Natural killer cell treated with Interleukin-12 subunit alpha and Interleukin-12 subunit beta and Interleukin-15 and Interleukin-18, amount 100 ng/mL, for 72 hours (primary cell): ENCODE measurements at regions not wholly inside any gene's neighbourhood (a gene's known extent, or its start where the extent isn't known, plus 50 kb on each side); places are given as distances from the start of the nearest gene placed in this dataset.

Experiments
- ATAC-seq, 2 donors: fragments of 150-1000 bp; cut with Tn5 transposase in 1 of 2; sonication (Bioruptor Pico), chemical (Tn5 transposase) in 1 of 2; 2 replicates each; pipeline ENCODE4 v1.10.0; 2021
- DNase-seq: peaks from one replicate; pipeline ENCODE4 v3.0.0; 2022; ENCODE audit warnings: low spot score
- H3K27ac Mint-ChIP-seq, 2 donors: 1 replicate in 1 of 2; 2 replicates in 1 of 2; pipeline ENCODE4 v1.8.0; 2022; ENCODE audit warnings: mixed read lengths in 2 of 2, mild to moderate bottlenecking in 1 of 2, moderate library complexity in 1 of 2
- H3K27me3 Mint-ChIP-seq, 2 donors: 1 replicate in 1 of 2; 2 replicates in 1 of 2; pipeline ENCODE4 v1.8.0; 2022; ENCODE audit warnings: mixed read lengths in 2 of 2
- H3K36me3 Mint-ChIP-seq: one replicate; pipeline ENCODE4 v1.8.0; 2022; ENCODE audit warnings: mixed read lengths
- H3K4me1 Mint-ChIP-seq, 2 donors: 1 replicate in 1 of 2; 2 replicates in 1 of 2; pipeline ENCODE4 v1.8.0; 2022; ENCODE audit warnings: low read depth in 2 of 2, mixed read lengths in 2 of 2, mild to moderate bottlenecking in 1 of 2
- H3K4me3 Mint-ChIP-seq: one replicate; pipeline ENCODE4 v1.8.0; 2022; ENCODE audit warnings: mixed read lengths
- H3K9me3 Mint-ChIP-seq: 2 replicates; pipeline ENCODE4 v1.8.0; 2022; ENCODE audit warnings: mixed read lengths

DNA sequence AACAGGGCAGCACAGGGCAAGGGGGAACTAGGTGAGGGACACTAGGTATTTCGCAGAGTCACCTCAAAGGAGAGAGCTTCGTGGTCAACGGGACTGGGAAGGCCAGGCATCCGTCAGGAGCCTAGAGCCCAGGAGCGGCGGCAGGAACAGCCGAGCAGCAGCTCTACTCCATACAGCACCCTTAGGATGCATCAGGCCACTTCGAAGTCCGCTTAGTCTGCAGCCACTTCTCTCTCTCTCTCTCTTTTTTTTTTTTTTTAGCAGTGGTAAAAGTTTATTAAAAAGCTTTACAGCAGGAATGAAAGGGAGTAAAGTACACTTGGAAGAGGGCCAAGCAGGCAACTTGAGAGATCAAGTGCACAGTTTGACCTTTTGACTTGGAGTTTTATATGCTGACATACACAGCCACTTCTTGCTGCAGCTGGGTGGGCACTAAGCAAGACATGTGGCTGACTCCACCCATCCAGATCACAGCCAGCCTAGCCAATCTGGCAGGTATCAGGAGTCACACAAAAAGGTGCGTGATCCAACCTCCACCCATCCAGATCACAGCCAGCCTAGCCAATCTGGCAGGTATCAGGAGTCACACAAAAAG lies 209.7 kb upstream of the RADX start:
- Mint-ChIP-seq H3K27me3 (peaks cover 0 to 8% of the 10 kb centered on the region in 2 donors), H3K4me1 (no peaks in the 10 kb centered on the region)

DNA sequence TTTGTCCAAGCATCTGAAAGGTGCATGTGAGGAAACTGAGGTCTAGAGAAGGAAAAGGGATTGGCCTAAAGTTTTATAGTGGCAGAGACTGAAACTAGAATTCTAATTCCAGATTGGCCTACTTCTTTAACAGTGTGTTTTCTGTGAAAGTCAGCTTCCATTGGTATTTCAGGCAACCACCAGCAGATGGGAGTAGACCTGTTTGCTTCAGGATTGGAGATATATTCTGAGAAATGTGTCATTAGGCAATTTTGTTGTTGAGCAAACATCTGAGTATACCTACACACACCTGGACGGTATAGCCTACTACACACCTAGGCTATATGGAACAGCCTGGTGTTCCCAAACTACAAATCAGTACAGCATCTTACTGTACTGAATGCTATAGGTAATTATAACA lies 207.3 kb upstream of the RADX start:
- Mint-ChIP-seq H3K4me3 (no peak overlapping the region), H3K27me3 (peaks cover 0 to 17% of the 10 kb centered on the region in 2 donors), H3K36me3 (no peaks in the 10 kb centered on the region), H3K4me1 (no peaks in the 10 kb centered on the region), H3K9me3 (no peaks in the 10 kb centered on the region), H3K27ac (no peak overlapping the region)
- DNase-seq (no peak), ATAC-seq (no peak)

More for the DNA sequence above, 209.7 kb upstream of the RADX start:
- no peaks in the 10 kb centered on the region for H3K36me3 Mint-ChIP-seq
- no peak overlapping the region for H3K4me3 Mint-ChIP-seq
- DNase-seq (no peak), ATAC-seq (no peak)
- no peak overlapping the region for H3K27ac Mint-ChIP-seq
- H3K9me3 Mint-ChIP-seq: no peaks in the 10 kb centered on the region

DNA sequence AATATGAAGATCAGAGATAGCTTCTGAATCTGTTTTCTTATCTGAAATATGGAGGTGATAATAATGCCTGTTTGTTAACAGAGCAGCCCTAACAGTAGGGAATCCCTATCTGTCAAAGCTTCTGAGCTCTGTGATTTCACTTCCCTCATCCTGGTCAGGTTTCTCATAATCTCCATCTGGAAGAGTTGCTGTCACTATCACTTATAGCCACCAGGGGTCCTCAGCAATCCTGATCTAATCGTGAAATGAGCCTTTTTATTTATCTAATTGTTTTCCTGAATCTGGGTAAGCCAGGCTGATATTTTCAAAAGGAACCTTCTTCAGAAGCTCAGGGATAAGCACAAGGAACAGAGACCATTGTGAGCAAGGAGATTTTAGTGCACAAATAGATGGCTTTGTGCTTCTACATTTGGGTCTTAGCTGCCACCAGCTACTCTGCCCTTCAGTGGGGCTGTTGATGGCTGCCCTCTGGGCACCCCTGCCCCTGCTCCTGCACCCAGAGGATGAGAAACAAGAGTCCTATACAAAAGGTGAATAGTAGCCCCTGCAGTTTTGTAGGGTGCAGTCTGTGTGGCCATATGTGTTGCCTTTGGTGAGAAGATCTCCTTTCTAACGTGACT lies 196.4 kb upstream of the RADX start:
- H3K27me3 Mint-ChIP-seq: peaks cover 4 to 9% of the 10 kb centered on the region in 2 donors
- DNase-seq (no peak), ATAC-seq (no peak)
- no peaks in the 10 kb centered on the region for H3K4me1 Mint-ChIP-seq
- no peaks in the 10 kb centered on the region for H3K36me3 Mint-ChIP-seq
- H3K4me3 Mint-ChIP-seq: no peak overlapping the region
- H3K27ac Mint-ChIP-seq: no peak overlapping the region
- H3K9me3 Mint-ChIP-seq: no peaks in the 10 kb centered on the region

DNA sequence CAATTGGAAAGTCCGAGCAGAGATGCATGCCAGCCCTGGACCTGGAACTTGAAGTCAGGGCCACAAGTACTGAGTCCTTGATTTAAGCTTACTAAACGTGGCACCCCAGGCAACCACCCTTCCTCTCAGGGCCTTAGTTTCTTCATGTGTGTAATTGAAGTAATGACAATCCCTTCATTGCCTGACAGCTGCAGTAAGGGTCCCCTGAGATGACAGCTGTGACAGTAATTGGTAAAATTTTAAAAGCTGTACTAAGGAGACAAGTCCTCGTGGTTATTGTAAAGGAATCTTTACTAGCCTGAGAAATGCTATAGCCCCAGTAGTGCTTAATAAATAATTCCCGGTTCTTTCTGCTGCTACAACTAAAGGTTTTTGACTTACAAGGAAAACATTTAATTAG lies 175.1 kb upstream of the RADX start:
- ATAC-seq: no peak
- Mint-ChIP-seq H3K4me3 (no peak overlapping the region), H3K9me3 (no peaks in the 10 kb centered on the region), H3K27ac (no peak overlapping the region), H3K36me3 (no peaks in the 10 kb centered on the region), H3K27me3 (peaks cover 8 to 15% of the 10 kb centered on the region in 2 donors), H3K4me1 (no peaks in the 10 kb centered on the region)
- DNase-seq: no peak

DNA sequence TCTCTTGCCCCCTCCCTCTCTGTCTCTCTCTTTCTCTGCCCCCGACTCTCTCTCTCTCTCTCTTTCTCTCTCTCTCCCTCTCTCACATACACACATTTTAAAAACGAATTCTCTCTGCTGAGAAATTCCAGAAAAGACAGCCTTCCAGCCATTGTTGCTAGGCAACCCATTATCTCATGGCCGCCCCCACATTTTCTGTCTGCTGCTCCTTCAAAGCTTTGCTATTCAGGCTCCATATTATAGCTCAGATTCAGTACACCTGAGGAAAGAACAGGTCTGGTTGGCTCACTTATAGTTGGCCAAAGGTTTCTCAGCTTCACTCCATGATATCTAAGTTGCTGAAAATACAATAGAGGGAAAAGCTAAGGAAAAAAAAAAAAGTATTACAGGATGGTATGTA lies 174.4 kb upstream of the RADX start:
- ATAC-seq: no peak

DNA sequence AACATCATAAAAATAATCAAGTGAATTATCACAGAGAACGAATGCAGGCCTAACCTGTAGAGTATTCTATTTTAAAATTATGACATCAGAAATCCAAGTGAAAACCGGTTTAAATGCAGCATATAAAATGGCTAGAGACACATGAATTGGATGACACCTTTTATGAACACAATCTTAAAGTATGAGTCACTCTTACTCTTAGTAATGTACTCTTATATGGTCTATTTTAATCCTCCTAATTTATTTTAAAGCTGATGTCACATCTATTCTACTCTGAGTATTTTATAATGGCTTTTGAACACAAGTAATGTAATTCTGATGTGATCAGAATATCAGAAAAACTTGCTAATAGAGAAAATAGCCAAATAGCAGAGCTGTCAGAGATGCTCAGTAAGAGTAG lies 161.4 kb upstream of the RADX start:
- DNase-seq (no peak), ATAC-seq (no peak)
- H3K36me3 Mint-ChIP-seq: no peaks in the 10 kb centered on the region
- no peak overlapping the region for H3K4me3 Mint-ChIP-seq
- peaks cover 0 to 9% of the 10 kb centered on the region in 2 donors for H3K27me3 Mint-ChIP-seq
- no peak overlapping the region for H3K27ac Mint-ChIP-seq
- no peaks in the 10 kb centered on the region for H3K4me1 Mint-ChIP-seq
- H3K9me3 Mint-ChIP-seq: peaks cover 2% of the 10 kb centered on the region

More for the DNA sequence above, 174.4 kb upstream of the RADX start:
- no peak overlapping the region for H3K4me3 Mint-ChIP-seq
- DNase-seq: no peak
- no peak overlapping the region for H3K27ac Mint-ChIP-seq
- peaks cover 8 to 11% of the 10 kb centered on the region in 2 donors for H3K27me3 Mint-ChIP-seq
- no peaks in the 10 kb centered on the region for H3K4me1 Mint-ChIP-seq
- no peaks in the 10 kb centered on the region for H3K9me3 Mint-ChIP-seq
- no peaks in the 10 kb centered on the region for H3K36me3 Mint-ChIP-seq

DNA sequence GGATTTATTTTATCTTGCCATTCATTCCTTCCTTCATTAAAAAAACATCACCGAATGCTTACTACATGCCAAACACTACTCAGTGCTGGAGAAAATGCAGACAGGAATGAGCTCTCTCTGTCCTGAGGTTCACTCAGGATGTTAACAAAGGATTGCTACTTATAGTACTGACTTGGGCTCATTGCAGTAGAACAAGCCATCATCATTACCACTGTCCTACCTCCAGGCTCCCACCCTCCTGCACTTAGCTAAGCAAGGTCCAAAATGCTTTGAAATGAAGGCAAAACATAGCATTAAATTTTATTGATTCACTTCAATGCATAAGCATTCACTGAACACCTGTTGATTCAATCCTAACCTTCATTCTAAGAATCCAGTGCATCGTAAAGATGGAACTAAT lies 159.8 kb upstream of the RADX start:
- Mint-ChIP-seq H3K9me3 (no peaks in the 10 kb centered on the region), H3K27me3 (peaks cover 0 to 4% of the 10 kb centered on the region in 2 donors), H3K4me1 (no peaks in the 10 kb centered on the region), H3K4me3 (no peak overlapping the region), H3K36me3 (no peaks in the 10 kb centered on the region), H3K27ac (no peak overlapping the region)
- no peak for ATAC-seq
- DNase-seq: no peak

DNA sequence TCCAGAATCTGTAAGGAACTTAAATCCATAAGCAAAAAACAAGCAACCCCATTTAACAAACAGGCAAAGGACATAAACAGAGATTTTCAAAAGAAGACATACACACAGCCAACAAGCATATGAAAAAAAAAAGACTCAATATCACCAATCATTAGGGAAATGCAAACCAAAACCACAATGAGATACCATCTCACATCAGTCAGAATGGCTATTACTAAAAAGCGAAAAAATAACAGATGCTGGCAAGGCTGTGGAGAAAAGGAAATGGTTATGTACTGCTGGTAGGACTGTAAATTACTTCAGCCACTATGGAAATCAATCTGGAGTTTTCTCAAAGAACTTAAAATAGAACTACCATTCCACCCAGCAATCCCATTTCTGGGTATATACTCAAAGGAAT lies 156.8 kb upstream of the RADX start:
- Mint-ChIP-seq H3K4me1 (no peaks in the 10 kb centered on the region), H3K9me3 (no peaks in the 10 kb centered on the region), H3K36me3 (no peaks in the 10 kb centered on the region), H3K27ac (no peak overlapping the region), H3K27me3 (peaks cover 0 to 12% of the 10 kb centered on the region in 2 donors), H3K4me3 (no peak overlapping the region)
- DNase-seq (no peak), ATAC-seq (no peak)

DNA sequence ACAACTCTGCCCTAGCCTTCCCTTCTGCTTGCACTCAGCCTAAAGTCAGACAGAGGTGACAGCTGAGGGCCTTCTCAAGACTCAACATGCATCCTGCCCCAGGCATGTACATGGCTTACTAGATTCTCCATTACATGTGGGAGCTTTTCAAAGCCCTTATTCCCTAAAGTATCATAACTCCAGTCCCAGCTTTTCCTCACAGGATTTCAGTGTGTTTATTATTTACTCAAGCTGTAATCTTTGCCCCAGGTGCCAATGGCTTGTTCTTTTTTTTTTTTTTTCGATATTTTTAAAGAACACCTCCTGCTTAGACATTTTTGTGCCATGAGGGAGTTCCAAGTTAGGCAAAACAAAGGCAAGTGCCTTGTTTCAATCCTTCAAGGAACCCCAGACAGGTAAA lies 154.0 kb upstream of the RADX start:
- ATAC-seq (no peak), DNase-seq (no peak)
- Mint-ChIP-seq H3K36me3 (no peaks in the 10 kb centered on the region), H3K27ac (no peak overlapping the region), H3K4me1 (no peaks in the 10 kb centered on the region), H3K9me3 (no peaks in the 10 kb centered on the region), H3K27me3 (peaks cover 0 to 12% of the 10 kb centered on the region in 2 donors), H3K4me3 (no peak overlapping the region)

DNA sequence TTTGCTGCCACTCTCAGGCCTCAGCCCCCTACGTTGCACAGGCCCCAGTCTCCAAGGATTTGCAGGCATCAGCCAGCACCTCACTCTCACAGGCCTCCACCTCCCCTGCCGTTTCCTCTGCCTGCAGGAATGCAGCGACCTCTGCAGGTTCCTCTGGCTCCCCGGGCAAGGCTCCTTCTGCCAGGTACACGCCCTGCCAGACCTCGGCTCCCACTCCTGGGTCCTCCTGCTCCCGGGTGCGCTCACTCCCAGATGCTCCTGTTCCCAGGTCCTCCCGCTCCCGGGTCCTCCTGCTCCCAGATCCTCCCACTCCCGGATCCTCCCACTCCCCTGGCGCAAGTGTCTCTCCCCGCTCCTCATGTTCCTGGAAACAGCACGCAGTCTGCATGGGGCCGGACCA lies 144.4 kb upstream of the RADX start:
- Mint-ChIP-seq H3K4me1 (no peaks in the 10 kb centered on the region), H3K27me3 (peaks cover 10 to 13% of the 10 kb centered on the region in 2 donors)

DNA sequence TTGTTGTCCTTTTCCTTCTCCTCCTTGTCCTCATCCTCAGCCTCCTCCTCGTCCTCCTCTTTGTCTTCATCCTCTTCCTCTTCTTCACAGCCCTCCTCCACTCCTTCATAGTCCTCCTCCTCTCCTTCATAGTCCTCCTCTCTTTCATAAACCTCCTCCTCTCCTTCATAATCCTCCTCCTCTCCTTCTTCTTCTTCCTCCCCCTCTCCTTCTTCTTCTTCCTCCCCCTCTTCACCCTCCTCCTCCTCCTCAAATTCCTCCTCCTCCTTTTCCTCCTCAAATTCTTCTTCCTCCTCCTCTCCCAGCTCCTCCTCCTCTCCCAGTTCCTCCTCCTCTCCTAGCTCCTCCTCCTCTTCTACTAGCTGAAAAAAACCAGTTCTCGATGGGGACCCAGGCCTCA lies 143.8 kb upstream of the RADX start:
- DNase-seq: no peak
- H3K36me3 Mint-ChIP-seq: no peaks in the 10 kb centered on the region
- no peaks in the 10 kb centered on the region for H3K9me3 Mint-ChIP-seq
- no peak overlapping the region for H3K27ac Mint-ChIP-seq
- H3K4me3 Mint-ChIP-seq: no peak overlapping the region
- no peaks in the 10 kb centered on the region for H3K4me1 Mint-ChIP-seq
- peaks cover 10 to 13% of the 10 kb centered on the region in 2 donors for H3K27me3 Mint-ChIP-seq
- no peak for ATAC-seq

More for the DNA sequence above, 144.4 kb upstream of the RADX start:
- no peaks in the 10 kb centered on the region for H3K9me3 Mint-ChIP-seq
- DNase-seq: no peak
- H3K4me3 Mint-ChIP-seq: no peak overlapping the region
- no peak for ATAC-seq
- no peak overlapping the region for H3K27ac Mint-ChIP-seq
- H3K36me3 Mint-ChIP-seq: no peaks in the 10 kb centered on the region

DNA sequence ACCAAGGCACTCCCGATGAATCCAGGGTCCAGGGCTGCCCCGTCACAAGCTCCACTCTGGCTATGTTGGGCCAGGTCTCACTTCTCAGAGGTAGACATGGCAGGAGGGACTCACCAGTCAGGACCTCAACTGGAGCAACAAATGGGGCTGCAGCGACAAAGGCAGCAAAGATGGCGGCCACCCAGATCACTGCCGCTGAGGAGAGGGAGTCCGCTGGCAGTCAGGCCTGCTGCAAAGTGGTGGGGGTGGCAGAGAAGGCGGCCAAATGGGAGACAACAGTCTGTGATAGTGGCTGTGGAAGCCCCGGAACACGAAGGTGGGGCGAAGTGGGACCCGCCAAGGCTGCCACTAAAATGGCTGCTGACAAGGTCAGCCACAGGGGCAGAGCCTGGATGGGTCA lies 143.3 kb upstream of the RADX start:
- Mint-ChIP-seq H3K27me3 (peaks cover 10 to 13% of the 10 kb centered on the region in 2 donors), H3K36me3 (no peaks in the 10 kb centered on the region), H3K9me3 (no peaks in the 10 kb centered on the region), H3K4me1 (no peaks in the 10 kb centered on the region), H3K4me3 (no peak overlapping the region), H3K27ac (no peak overlapping the region)
- DNase-seq (no peak), ATAC-seq (no peak)

DNA sequence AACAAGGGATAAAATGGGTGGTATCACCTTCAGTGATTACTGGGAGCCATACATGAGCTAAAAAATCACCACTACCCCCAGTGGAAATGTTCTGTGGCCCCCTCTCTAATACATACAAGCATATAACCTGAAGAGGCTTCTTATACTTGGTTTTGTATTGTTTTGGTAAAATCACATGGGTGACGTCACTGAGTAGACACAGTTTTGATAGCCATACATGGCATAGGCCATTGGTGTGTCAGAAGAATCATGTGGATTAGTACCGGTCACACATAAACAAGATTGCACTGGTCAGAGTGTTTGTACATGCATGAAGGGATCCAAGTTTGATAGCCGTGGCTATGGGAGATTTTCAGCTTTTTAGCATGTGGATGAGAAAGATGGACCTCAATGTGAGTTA lies 131.9 kb upstream of the RADX start:
- no peak for DNase-seq
- Mint-ChIP-seq H3K9me3 (no peaks in the 10 kb centered on the region), H3K27ac (no peak overlapping the region), H3K27me3 (peaks cover 0 to 7% of the 10 kb centered on the region in 2 donors), H3K4me1 (peaks cover 12 to 18% of the 10 kb centered on the region in 2 donors), H3K4me3 (no peak overlapping the region), H3K36me3 (no peaks in the 10 kb centered on the region)
- ATAC-seq: no peak

DNA sequence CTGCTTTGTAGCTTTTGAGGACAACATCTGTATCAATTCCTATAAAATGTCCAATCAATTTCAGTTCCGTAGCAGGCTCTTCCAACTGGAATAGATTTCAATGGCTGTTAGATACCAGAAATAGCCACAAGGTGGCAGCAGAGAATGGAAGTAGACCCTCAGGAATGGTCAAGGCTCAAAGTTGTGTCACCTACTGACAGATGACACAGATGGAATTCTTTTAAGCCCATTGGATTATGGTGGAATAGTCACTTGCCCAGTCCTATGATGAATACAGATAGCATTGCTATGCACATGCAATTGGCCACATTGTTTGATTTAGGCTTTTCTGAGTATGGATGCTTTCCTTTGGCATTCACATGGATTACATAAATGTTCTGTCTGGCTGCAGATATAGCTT lies 130.4 kb upstream of the RADX start:
- H3K9me3 Mint-ChIP-seq: no peaks in the 10 kb centered on the region
- no peak for DNase-seq
- H3K36me3 Mint-ChIP-seq: no peaks in the 10 kb centered on the region
- H3K27me3 Mint-ChIP-seq: peaks cover 0 to 7% of the 10 kb centered on the region in 2 donors
- H3K4me1 Mint-ChIP-seq: peaks cover 19 to 27% of the 10 kb centered on the region in 2 donors
- ATAC-seq: no peak
- no peak overlapping the region for H3K27ac Mint-ChIP-seq
- H3K4me3 Mint-ChIP-seq: no peak overlapping the region

DNA sequence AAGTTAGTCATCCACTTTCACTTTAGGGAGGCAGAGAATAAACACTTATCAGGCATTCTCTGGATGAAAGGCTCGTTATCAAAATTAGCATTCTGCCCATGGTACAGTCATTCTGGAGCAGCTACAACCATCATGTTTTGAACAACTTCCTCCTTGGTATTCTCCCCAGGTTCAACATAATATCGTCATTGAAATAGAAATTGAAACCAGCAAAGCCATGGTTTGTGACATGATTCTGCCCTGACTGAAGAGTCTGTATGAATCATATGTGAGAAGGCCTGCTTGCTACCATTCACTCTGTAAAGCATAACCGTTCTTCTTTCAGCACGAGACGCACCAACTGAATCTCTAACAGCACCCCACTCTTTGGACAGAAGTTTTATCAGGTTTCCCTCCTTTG lies 127.5 kb upstream of the RADX start:
- ATAC-seq: peak; percentile 93 to 94
- DNase-seq: no peak
- no peaks in the 10 kb centered on the region for H3K36me3 Mint-ChIP-seq
- H3K27ac Mint-ChIP-seq: peak overlapping the region; percentile 78 to 83
- peaks cover 19 to 27% of the 10 kb centered on the region in 2 donors for H3K4me1 Mint-ChIP-seq
- H3K27me3 Mint-ChIP-seq: peaks cover 0 to 7% of the 10 kb centered on the region in 2 donors
- H3K9me3 Mint-ChIP-seq: no peaks in the 10 kb centered on the region
- peak overlapping the region; percentile 82 for H3K4me3 Mint-ChIP-seq
